HG03139 (cell line): ENCODE measurements at regions not wholly inside any gene's neighbourhood (a gene's known extent, or its start where the extent isn't known, plus 50 kb on each side); places are given as distances from the start of the nearest gene placed in this dataset.

Experiments used
- ATAC-seq: cut with Tn5 transposase; IDR thresholded peaks from one replicate; pipeline ENCODE4 v1.9.1; 2021; ENCODE audit not compliant: unreplicated experiment

DNA sequence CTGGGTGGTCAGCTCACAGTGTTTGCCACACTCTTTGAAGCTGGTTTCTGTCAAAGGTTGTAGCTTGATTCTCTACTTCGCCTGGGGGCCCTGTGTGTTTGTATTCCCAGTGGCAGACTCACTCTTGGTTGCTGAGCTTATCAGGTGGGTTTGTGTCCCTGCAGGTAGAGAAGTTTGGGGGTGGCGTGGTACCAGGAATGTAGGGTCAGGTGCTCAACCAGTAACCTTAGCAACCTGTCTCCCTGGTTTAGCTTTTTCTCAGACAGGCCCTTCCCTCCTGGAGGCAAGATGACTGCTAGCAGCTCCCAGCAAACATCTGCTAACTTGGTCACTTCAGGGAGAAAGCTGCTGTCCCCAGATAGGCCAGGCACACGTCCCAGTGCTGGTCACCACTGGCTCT is 352.2 kb downstream of the AACS start:
- ATAC-seq = no peak

DNA sequence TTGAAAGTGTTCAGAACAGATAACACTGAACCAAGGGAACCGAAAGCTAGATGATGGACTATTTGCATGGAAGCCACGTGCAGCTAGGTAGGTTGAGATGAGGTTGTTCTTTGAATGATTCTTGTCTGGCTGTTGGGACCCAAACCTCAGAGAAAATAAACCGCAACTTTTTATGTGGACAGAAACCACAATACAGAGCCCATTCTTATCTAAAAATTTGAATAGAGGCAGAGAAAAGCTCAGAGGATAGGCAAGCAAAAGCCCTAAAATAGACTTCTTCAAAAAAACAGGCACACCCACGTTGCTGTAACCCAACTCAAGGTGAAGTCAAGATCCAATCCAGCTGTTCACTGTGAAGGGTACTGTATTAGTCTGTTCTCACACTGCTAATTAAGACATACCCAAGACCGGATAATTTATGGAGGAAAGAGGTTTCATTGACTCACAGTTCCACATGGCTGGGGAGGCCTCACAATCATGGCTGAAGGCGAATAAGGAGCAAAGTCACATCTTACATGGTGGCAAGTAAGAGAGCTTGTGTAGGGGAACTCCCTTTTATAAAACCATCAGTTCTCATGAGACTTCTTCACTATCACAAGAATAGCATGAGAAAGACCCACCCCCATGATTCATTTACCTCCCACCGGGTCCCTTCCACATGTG is 353.8 kb downstream of the AACS start:
- no peak for ATAC-seq

DNA sequence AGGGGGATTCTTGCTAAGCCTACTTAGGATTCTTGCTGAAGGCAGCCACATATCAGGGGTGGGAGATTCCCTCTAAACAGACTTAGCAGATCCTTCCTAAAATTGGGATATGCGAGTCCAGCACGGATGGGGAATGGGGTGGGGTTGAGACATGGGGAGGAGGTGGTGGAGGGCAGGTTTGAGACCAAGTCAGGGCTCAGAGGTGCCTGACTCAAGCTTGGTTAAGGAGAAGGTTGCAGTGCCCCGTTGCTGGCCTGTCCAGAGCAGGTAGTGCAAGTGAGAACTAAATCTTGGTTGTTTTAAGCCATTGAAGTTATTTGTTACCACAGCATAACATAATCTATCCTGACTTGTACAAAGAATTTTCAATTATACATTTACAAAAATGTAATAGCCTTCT is 359.7 kb downstream of the AACS start:
- ATAC-seq = no peak

DNA sequence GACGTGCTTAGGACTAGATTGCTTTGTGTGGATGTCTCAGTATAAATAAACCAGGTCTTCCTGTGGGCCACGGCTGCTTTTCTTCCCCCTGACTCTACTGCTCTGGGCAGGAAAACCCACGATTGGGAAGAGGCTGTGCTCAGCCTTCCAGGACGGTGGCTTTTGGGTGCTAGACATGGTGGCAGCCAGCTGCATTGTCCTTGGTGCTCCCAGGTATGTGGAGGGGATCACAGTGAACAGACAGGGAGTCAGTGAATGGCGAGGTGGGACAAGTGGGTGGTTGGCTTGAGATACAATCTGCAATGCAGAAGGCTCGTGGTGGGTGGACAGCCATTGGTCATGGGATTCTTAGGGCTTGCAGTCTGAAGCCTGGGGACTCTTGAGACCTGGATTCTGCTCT is 366.3 kb downstream of the AACS start:
- no peak for ATAC-seq

DNA sequence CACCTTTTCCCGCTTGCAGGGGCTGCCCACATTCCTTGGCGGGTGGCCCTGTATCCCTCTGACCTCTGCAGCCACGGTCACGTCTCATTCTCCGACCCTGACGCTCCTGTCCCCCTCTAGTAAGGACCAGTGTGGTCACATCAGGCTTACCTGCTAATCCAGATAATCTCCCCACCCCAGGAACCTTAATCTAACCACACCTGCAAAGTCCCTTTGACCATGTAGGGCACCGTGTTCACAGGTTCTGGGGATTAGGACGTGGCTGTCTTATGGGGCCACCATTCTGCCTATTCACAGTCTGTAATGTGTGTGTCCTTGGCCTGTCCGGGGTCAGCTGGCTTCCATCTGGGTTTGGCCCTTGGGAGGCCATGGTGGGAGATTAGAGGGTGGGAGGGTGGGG is 368.9 kb downstream of the AACS start:
- no peak for ATAC-seq

DNA sequence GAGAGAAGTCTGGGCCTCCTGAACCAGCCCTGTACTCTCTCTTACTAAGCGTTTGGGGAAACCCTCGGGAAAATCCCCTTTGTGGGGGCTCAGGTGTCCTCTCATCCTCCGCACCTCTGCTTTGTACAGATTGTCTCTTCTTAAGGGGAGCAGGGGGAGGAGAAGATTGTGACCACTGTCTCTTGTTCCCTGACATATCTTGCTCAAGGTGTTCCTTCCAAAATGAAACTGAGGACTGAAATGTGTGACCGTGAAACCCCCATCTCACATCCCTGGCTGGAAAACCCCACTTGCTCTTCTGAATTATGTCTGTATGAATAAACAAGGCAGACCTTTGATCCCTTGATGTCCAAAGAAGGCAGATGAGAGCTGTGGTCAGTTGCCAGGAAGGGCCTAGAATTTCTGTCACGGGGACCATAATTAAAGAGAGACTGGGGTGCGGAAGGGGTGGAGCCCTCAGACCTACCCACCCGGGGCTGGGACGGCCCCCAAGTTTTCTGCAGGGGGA is 369.8 kb downstream of the AACS start:
- ATAC-seq = no peak

DNA sequence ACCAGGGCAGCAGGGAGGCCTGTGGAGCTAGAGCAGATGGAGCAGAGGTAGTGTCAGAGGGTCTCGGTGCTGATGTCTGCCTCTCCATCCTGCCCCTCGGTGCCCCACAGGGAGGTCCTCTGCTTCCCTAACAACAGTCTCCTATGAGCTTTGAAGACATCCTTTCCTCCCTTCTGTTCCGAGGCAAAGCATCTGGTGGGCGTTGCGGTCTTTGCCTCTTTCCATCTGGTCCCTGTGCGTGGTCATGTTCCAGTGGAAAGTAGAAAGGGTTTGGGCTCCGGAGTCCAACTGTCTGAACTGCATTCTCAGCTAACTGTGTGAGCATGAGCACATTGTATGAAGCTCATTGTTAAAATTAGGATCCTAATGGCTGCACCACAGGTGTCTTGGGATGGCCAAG is 370.6 kb downstream of the AACS start:
- no peak for ATAC-seq

DNA sequence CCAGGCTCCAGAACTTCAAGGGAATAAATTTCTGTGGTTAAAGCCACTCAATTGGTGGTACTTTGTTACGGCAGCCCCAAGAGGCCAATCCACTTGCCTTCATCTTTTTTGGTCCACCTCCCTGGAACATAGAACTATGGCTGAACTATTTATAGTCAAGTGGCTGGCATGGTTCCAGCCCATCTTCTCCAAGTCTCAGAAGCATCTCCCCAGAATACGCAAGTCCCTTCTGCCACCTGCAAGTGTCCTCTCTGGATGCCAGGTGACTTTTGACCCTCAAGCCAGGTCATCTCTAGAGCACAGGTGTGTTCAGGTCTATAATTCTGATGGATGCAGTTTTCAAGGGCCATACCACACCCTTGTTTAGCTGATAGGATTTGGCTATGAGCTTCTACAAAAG is 371.5 kb downstream of the AACS start:
- ATAC-seq = no peak

DNA sequence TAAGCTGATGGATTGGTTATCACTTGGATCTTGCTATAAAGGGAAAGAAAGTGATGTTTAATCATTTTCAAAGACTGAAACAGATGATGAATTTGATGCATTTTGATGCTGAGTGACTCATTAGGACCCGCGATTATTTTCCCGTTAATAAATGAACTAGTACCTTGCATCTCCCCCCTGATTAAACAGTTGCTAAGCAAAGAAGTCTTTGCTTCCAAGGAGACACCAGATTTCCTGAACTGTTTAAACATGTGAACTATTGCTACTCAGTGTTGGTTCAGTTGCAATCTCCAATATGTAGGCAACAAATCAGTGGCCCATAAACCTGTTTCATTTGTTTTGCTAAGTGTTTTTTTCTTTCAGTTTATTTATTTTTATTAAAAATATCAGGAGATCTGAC is 375.2 kb downstream of the AACS start:
- no peak for ATAC-seq

DNA sequence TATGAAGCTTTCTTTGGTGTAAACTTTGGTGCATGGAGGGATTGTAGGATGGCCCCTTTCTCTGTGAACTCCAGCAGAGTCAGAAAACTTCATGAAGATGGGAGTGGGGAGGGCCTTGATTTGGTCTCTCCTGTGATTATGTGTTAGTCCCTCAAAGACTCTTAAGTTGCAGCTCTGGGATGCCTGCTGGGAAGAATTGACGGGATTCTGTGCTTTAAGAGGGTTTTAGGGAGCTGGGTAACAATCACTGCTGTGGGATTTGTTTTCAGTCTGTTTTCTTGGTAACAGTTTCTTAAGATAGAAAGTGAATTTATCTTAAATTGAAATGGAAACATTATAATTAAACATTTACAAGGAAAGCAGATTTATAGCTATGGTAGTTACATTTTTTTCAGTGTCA is 378.1 kb downstream of the AACS start:
- ATAC-seq = no peak

DNA sequence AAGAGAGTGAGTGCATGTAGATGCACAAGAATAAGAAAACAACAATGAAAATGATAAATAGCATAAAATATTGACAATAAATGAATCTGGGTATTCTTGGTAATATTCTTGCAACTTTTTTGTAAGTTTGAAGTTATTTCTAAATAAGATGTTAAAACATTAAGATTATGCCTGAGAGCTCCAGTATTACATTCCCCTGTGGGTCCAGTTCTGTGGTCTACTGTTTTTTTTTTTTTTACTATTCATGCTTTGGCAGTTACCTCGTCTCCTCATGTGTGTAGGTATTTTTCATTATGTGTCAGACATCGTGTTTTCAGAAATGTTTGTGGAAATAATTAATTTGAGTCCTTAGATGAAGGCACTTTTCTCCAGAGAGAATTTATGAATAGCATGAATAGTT is 386.2 kb downstream of the AACS start:
- no peak for ATAC-seq

DNA sequence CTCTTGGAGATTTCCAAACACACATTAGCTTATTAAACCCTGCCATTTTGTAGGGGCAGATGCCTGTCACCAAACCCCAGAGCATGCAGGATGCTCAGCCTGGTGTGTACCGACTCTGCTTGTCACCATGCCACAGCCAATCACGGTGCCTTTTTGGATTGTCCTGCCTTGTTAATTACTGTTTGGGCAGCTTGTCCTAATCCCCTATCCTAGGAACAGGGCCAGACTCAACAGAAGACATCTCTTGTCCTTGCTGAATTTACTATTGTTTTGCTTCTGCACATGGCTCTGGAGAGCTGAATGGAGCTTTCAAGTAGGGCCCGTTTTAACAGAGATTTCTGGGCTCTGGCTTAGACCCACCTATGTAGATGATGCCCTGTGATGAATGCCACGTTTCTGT is 388.5 kb downstream of the AACS start:
- ATAC-seq = no peak

DNA sequence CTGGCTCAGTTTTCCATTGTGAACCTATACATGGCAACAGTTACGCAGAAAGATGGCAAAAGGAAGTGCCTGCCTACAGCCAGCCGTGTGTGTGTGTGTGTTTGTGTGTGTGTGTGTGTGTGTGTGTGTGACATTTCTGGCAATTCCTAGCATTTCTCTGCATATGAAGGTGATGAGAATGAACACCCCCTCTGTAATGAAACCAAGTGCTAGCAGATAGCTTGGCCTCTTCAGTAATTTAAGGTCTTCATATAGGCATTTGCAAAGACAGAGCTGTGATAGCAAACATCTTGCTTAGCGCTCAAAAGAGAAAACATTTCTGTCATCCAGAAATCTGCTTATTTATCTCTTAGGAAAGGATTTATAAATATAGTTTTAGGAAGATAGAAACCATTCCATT is 389.1 kb downstream of the AACS start:
- ATAC-seq = no peak

DNA sequence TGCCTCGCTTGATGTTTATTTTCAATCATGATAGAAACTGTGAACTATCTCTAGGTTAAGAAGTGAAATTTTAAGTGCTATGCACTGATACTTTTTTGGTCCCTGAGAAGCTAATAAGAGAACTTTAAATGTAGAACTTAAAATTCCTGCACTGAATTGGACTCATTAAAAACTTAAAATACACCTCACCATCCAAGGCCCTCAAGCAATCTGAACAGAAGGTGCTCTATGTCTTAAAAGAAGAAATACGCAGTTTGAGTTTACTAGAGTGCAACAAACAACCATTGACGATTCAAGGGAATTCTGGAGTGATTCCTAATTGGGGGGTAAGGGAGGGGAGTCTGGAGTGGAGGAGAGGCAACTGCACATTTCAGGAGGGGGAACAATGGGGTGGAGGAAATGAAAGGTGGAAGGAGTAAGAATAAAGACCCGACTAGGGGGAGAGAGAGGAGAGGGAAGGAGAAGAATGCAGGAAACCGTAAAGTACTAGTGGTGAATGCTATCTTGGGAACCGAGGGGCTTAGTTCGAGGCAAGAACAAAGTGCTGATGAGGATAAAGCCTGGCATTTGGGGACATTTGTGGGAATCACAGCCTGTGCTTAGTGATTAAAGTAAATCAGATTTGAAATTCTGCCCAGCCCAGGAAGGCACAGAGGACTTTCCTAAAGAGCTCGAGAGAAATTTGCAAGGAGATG is 389.7 kb downstream of the AACS start:
- ATAC-seq = no peak

DNA sequence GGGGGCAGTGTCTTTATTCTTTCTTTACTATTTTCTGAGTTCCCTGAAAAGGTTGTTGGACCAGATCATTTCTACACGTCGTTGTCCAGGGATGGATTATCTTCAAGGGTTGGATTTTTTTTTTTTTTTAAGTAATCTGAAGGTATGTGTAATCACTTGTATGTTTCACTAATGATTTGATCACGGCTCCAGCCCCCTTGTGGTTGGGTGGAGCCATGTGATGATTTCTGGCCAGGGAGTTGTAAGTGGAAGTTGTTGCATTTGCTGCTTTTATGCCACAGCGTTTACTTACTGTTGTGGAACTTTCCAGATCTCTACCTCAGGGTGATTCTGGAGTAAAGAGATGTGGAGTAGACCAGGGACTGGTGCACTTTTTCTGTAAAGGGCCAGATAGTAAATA is 390.3 kb downstream of the AACS start:
- ATAC-seq = no peak

DNA sequence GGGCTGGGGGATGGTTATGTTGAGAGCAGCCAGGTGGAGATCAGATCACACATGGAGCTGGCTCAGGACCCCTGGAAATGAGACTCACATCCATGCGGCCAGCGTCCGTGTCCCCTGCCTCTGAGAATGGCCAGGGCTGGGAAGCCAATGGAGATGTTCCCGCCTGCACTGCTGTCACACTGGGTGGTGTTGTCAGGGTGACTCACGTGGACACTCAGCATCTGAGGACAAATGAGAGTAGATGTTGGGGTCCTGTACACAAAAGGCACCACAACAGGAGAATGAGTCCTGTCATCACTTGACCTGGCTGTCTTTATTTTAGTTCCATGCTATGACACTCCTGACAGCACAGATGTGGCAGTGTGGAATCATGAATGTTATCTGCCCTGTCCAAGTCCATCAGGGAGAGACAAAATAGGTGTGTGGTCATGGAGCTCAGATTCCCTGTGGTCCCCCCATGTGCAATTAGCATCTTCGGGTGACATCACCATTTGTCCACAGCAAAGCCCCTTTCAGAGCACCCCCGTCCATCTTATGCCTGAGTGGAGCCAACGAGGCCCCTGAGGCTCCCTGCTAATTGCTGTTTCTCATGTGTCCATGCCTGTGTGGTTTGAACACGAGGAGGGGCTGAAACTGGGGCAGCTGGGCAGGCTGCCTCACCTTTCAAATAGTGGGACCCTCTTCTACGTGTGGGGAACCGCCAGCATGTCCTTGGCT is 393.5 kb downstream of the AACS start:
- no peak for ATAC-seq

DNA sequence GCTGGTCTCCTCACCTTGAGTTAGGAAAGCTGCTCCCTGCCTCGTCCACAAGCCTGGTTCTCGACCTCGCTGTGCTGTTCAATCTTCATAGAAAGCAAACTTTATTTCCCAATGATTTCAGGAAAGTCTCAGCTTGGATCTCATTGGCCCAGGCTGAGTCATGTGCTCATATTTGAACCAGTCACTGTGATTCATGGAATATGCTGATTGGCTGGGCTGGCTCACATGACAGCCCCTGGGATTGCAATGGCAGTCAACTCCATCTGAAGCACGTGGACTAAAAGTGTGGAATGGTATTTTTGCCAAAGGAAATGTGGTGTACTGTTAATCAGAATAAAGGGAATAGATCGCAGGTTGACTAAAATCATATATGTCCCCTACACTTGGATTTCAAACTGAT is 396.6 kb downstream of the AACS start:
- ATAC-seq = no peak

DNA sequence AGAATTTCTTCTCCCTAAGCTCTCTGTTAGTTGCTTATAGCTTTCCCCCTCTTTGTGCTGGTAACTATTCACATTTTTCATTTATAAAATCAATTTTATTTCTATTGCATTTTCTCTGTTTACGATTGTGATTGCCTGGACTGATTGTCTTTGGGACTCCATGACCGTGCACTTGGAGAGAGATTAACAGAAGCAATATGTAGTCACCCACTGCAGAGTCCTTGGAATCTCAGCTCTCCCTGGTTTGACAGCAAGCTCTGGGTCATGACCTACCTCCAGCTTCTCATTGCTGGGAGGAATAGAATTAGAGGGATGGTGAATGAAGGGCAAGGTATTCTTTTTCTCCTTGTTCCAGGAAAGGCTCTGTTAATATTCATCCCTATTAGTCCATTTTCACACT is 398.2 kb downstream of the AACS start:
- no peak for ATAC-seq

DNA sequence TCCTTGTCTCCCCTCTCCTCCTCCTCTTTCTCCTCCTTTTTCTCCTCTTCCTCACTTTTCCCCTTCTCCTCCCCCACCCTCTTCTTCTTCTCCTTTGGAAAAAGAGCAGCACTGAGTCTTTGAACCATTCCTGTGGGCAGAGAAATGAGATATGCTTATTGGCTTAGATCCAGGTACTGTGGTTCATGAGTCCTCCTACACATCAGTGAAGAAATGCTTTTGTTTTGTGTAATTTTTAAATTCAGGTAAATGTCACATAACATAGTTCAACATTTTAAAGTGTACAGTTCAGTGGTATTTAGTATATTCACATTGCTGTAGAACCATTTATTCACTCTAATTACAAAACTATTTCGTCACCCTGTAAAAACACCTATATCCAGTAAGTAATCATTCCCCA is 402.1 kb downstream of the AACS start:
- no peak for ATAC-seq

DNA sequence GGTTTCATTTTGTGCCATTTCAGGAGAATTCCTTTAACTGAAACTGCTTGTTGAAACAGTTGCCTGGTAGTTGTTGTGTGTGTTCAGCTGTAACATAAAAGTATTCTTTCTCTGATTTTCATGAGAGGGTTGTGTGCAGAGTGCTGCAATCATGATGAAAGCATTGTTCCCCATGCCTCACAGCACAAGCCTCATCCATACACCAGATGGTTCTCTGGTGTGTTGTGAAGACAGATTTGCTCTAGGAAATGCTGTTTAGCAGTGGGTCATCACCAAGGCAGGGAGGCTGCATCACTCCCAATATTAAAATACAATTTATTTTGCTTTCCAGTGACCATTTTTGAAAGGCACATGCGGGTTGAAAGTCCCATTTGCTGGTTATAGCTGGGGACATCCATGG is 404.4 kb downstream of the AACS start:
- no peak for ATAC-seq

DNA sequence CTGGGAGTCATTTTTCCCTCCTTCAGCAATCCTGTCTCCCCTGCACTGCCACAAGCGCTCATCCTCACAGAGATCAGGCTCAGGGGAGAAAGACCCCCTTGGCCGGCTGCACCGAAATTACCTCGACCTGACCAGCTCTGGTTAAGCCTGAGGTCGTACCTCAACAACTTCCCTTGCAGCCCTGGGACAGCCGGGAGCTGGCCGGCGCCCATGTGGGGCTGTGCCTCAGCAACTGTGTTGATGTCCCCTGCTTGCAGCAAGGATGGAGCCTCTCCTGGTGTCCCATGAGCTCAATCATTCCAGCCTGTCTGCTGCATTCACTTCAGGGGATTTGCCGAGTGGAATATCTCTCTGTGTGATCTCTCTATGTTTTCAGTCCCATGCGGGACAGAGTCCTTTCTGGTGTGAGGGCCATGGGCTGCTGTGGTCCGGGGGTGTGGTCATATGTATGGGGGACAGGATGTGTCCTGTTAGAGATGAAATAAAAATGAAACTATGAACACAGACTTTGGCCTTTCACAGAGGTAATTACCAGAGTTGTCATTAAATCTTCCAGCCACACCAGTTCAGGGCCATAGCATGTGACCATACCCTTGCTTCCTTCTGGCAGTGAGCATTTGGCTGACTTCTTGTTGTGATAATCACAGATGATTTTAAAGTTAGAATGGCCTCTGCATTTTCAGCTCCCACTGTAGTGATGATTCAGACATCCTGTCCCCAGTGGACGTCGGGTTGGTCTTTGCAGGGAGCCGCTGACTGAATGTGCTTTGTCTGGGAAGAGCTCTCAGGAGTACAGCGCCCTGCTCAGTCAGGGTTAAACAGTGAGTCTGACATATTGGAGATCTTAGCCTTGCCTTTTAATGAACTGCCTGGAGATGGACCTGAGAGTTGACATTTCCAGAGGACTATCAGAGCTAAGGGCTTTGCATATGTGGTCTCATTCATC is 405.9 kb downstream of the AACS start:
- ATAC-seq = no peak
